A549 (cell line): ENCODE measurements at regions not wholly inside any gene's neighbourhood (a gene's known extent, or its start where the extent isn't known, plus 50 kb on each side); places are given as distances from the start of the nearest gene placed in this dataset.

Experiments used
- ATAC-seq, 2 experiments: fragments of 200-7000 bp in 1 of 2; fragments of >200 bp in 1 of 2; cut with Nextera tagmentation in 1 of 2; cut with Tn5 transposase in 1 of 2; 3 replicates each; pipeline versions ENCODE4 v1.8.0 to v1.9.1; 2018 to 2020; ENCODE audit warnings: mild to moderate bottlenecking in 1 of 2, moderate library complexity in 1 of 2
- CTCF ChIA-PET: fragments of 300-600 bp; sonication (Branson Sonifier 250); formaldehyde crosslinking; extraction: SDS; loops from one replicate; lab custom pipeline; 2021; ENCODE audit warnings: antibody characterized with exemption, inconsistent platforms; lab: Yijun Ruan, JAX
- POLR2A ChIA-PET: fragments of 350-600 bp; formaldehyde crosslinking; extraction: SDS; loops from one replicate; lab custom pipeline; 2021; ENCODE audit warnings: antibody characterized with exemption, inconsistent platforms; lab: Yijun Ruan, JAX
- DNase-seq, 2 experiments: peaks; one replicate each; pipeline versions ENCODE4 v3.0.0 to v3.0.0-alpha.2; 2011 to 2016; ENCODE audit warnings: low read depth in 1 of 2, low spot score in 1 of 2
- FAIRE-seq: peaks from 2 replicates; lab custom pipeline; 2011; peaks lifted over from hg19 to GRCh38; lab: Jason Lieb, UNC
- H3K27ac ChIP-seq, 2 experiments: fragments of >200 bp; sonication (Bioruptor Twin); formaldehyde crosslinking; 3 replicates each; pipeline ENCODE4 v1.5.1; 2016 to 2017
- H3K4me1 ChIP-seq: fragments of >200 bp; sonication (Bioruptor Twin); formaldehyde crosslinking; 3 replicates; pipeline ENCODE4 v1.6.1; 2016
- H3K4me2 ChIP-seq: fragments of >200 bp; sonication (Bioruptor Twin); formaldehyde crosslinking; 3 replicates; pipeline ENCODE4 v1.6.1; 2016
- H3K4me3 ChIP-seq: fragments of >200 bp; sonication (Bioruptor Twin); formaldehyde crosslinking; 3 replicates; pipeline ENCODE4 v1.5.1; 2016
- H3K9me3 ChIP-seq: fragments of >200 bp; sonication (Bioruptor Twin); formaldehyde crosslinking; 3 replicates; pipeline ENCODE4 v1.6.1; 2016
- BCL3 ChIP-seq: fragments of >200 bp; sonication (Bioruptor Twin); formaldehyde crosslinking; IDR thresholded peaks from 3 replicates; pipeline ENCODE4 v1.6.1; 2016
- CEBPB ChIP-seq, 2 experiments: fragments of >200 bp in 1 of 2; sonication (Bioruptor Twin) in 1 of 2; formaldehyde crosslinking in 1 of 2; IDR thresholded peaks; 2 replicates each; pipeline ENCODE4 v1.6.1; 2012 to 2016
- CHD4 ChIP-seq: fragments of 200-600 bp; sonication (generic); IDR thresholded peaks from 2 replicates; pipeline ENCODE4 v1.6.1; 2016; ENCODE audit warnings: antibody characterized with exemption, mild to moderate bottlenecking, borderline replicate concordance
- CTCF ChIP-seq: fragments of >200 bp; sonication (Bioruptor Twin); formaldehyde crosslinking; IDR thresholded peaks from 3 replicates; pipeline ENCODE4 v1.5.1; 2016
- E2F6 ChIP-seq: IDR thresholded peaks from 2 replicates; pipeline ENCODE4 v1.6.1; 2012; ENCODE audit warnings: low read depth, borderline replicate concordance
- EHMT2 ChIP-seq: fragments of 200-600 bp; sonication (generic); IDR thresholded peaks from 2 replicates; pipeline ENCODE4 v1.6.1; 2016; ENCODE audit warnings: antibody characterized with exemption, low read depth, mild to moderate bottlenecking, moderate library complexity
- ELK1 ChIP-seq: fragments of 150-350 bp; IDR thresholded peaks from 2 replicates; pipeline ENCODE4 v1.6.1; 2014; ENCODE audit warnings: low read depth, mild to moderate bottlenecking, low read length
- EP300 ChIP-seq, 2 experiments: fragments of >200 bp; sonication (Bioruptor Twin); formaldehyde crosslinking; IDR thresholded peaks; 2 replicates in 1 of 2; 3 replicates in 1 of 2; pipeline ENCODE4 v1.6.1; 2016 to 2017
- FOSL2 ChIP-seq, 2 experiments: fragments of 450-650 bp in 1 of 2; fragments of >200 bp in 1 of 2; sonication (Bioruptor Twin) in 1 of 2; formaldehyde crosslinking; IDR thresholded peaks; 2 replicates each; pipeline versions ENCODE4 v1.5.0 to v1.6.1; 2016 to 2020; ENCODE audit warnings: mild to moderate bottlenecking in 1 of 2, moderate library complexity in 1 of 2
- GATA3 ChIP-seq: IDR thresholded peaks from 2 replicates; pipeline ENCODE4 v1.6.1; 2012; ENCODE audit warnings: borderline replicate concordance
- KDM5A ChIP-seq: fragments of 200-600 bp; sonication (generic); IDR thresholded peaks from 2 replicates; pipeline ENCODE4 v1.6.1; 2016; ENCODE audit warnings: antibody characterized with exemption, mild to moderate bottlenecking
- MAFK ChIP-seq: fragments of 450-650 bp; IDR thresholded peaks from 2 replicates; pipeline ENCODE4 v1.6.1; 2014; ENCODE audit not compliant: partially characterized antibody
- MAZ ChIP-seq: fragments of 150-350 bp; IDR thresholded peaks from 2 replicates; pipeline ENCODE4 v1.6.1; 2014; ENCODE audit warnings: antibody characterized with exemption, low read depth, low read length, borderline replicate concordance
- NR3C1 ChIP-seq: fragments of >200 bp; sonication (Bioruptor Twin); formaldehyde crosslinking; IDR thresholded peaks from 3 replicates; pipeline ENCODE4 v1.6.1; 2017
- PBX3 ChIP-seq: IDR thresholded peaks from 2 replicates; pipeline ENCODE4 v1.6.1; 2012
- POLR2A ChIP-seq: IDR thresholded peaks from 2 replicates; pipeline ENCODE4 v1.6.1; 2012; ENCODE audit warnings: mild to moderate bottlenecking, low read length
- RAD21 ChIP-seq, 2 experiments: fragments of >200 bp in 1 of 2; sonication (Bioruptor Twin) in 1 of 2; formaldehyde crosslinking in 1 of 2; IDR thresholded peaks in 1 of 2; conservative IDR thresholded peaks in 1 of 2; 2 replicates in 1 of 2; 3 replicates in 1 of 2; pipeline ENCODE4 v1.6.1; 2012 to 2018; ENCODE audit warnings: inconsistent platforms in 1 of 2
- RCOR1 ChIP-seq: fragments of 150-350 bp; IDR thresholded peaks from 2 replicates; pipeline ENCODE4 v1.6.1; 2014; ENCODE audit warnings: antibody characterized with exemption, low read length, low read depth
- RFX5 ChIP-seq: fragments of 450-650 bp; IDR thresholded peaks from 2 replicates; pipeline ENCODE4 v1.7.1; 2014; ENCODE audit warnings: antibody characterized with exemption, mild to moderate bottlenecking, moderate library complexity
- SREBF2 ChIP-seq: fragments of 450-650 bp; IDR thresholded peaks from 2 replicates; pipeline ENCODE4 v1.6.1; 2014; ENCODE audit warnings: mild to moderate bottlenecking, moderate library complexity
- TFCP2L1 ChIP-seq: fragments of 250-450 bp; sonication (Bioruptor Pico); IDR thresholded peaks from 2 replicates; pipeline ENCODE4 v1.5.0; 2021; ENCODE audit warnings: mild to moderate bottlenecking
- ZSCAN20 ChIP-seq: fragments of 250-450 bp; sonication (Bioruptor Pico); IDR thresholded peaks from 2 replicates; pipeline ENCODE4 v1.8.0; 2022; ENCODE audit warnings: mild to moderate bottlenecking, moderate library complexity
- WGBS: methylation state at CpG from one replicate; pipeline ENCODE4 v1.1.6; 2017; ENCODE audit errors: missing lambda C conversion rate; 5-methylcytosine and 5-hydroxymethylcytosine counted together

GRCh38 chr4:132123870-132124623 lies 1025.0 kb upstream of the PCDH10 start:
- no peak overlapping the region for H3K27ac ChIP-seq
- POLR2A ChIA-PET = no interaction called here
- DNase-seq (peak in 1 of 2 experiments; percentile 1), FAIRE-seq (no peak)
- WGBS = 72% methylated on average over 15 of the region's 15 CpGs
- CTCF ChIA-PET = no interaction called here
- H3K9me3 ChIP-seq = no peaks in the 10 kb centered on the region
- no peak overlapping the region for H3K4me3 ChIP-seq
- H3K4me2 ChIP-seq = peak overlapping the region; percentile 30; the same call in 1 of the 3 replicates
- TF ChIP-seq KDM5A = no peak
- TF ChIP-seq NR3C1 = no peak
- TF ChIP-seq TFCP2L1 (CRISPR knock-in tag) = no peak
- no peak for TF ChIP-seq CEBPB (IDR thresholded peaks at IDR 0.05)
- no peak for TF ChIP-seq CTCF
- no peak for TF ChIP-seq CHD4
- TF ChIP-seq SREBF2 = no peak
- TF ChIP-seq MAFK = no peak
- no peak for TF ChIP-seq RCOR1
- no peak for TF ChIP-seq FOSL2 (IDR thresholded peaks at IDR 0.05)
- TF ChIP-seq FOSL2 (CRISPR knock-in tag; IDR thresholded peaks at IDR 0.05) = no peak
- no peak for TF ChIP-seq BCL3
- no peak for TF ChIP-seq MAZ
- TF ChIP-seq, all 56 proteins: peak for 0
- ATAC-seq = no peak
- H3K4me1 ChIP-seq = no peaks in the 10 kb centered on the region

GRCh38 chr4:132124624-132124974 lies 1024.5 kb upstream of the PCDH10 start:
- ATAC-seq = no peak
- TF ChIP-seq POLR2A (no peak), PBX3 (no peak), ELK1 (no peak), EP300 (IDR thresholded peaks at IDR 0.05) (no peak), ZSCAN20 (CRISPR knock-in tag) (no peak), BCL3 (no peak), RAD21 (conservative IDR thresholded peaks at IDR 0.05 in 1 of 2, IDR thresholded peaks at IDR 0.05 in 1 of 2) (no peak), GATA3 (no peak), RFX5 (no peak), NR3C1 (no peak), EHMT2 (no peak), E2F6 (no peak)
- TF ChIP-seq, all 56 proteins: peak for 0
- no peaks in the 10 kb centered on the region for H3K9me3 ChIP-seq
- no peak overlapping the region for H3K27ac ChIP-seq
- H3K4me3 ChIP-seq = no peak overlapping the region
- WGBS = 74% methylated on average over 1 of the region's 1 CpG
- FAIRE-seq = no peak
- no peak for DNase-seq
- ChIA-PET POLR2A (no interaction called here), CTCF (no interaction called here)
- no peak overlapping the region for H3K4me2 ChIP-seq
- H3K4me1 ChIP-seq = no peaks in the 10 kb centered on the region
